ENCODE measurements at regions not wholly inside any gene's neighbourhood (a gene's known extent, or its start where the extent isn't known, plus 50 kb on each side); places are given as distances from the start of the nearest gene placed in this dataset.

DNA sequence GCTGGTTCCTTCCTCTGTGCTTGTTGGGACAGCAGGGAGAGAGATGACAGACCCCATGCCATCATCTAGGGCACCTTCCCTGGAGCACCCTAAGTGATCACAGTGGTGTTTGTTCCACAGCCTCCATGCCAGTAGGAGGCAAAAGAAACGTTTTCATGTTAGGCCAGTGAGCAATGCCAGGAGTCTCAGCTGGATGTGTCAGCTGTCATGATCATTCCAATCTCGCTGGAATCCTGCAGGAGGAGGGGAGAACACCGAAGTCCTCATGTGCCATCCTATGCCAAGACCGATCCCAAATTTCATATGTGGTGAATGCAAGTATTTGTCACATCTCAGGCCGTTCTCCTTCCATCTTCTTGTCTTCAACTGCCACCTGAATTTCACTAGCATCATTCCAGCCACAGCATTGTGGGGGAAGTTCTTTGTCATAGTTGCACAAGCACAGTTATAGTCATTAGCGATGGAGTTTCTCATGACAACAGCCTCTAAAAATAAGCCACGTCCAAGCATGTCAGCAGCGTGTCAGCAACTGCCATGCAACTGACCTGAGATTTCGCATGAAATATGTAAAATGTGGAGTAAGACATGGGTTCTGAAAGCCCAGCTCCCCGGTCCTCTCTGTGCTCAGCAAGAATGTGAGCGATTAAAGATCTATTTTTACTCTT lies 97.2 kb upstream of the DNAH5 start:
- Histone ChIP-seq H3K27me3 (no peaks in the 10 kb centered on the region), H3K27ac (no peak overlapping the region), H3K4me1 (no peaks in the 10 kb centered on the region), H3K4me3 (no peak overlapping the region), H3K36me3 (ENCODE audit: low read depth, missing control alignments) (no peaks in the 10 kb centered on the region), H3K9me3 (no peaks in the 10 kb centered on the region)
- TF ChIP-seq CTCF (IDR thresholded peaks at IDR 0.05) (no peak), POLR2A (IDR thresholded peaks at IDR 0.05) (no peak)
- 74 to 78% methylated on average over 11 of the region's 11 CpGs for WGBS, 2 donors
- DNase-seq, result no peak
- intact Hi-C loops (cut with DNase I; ENCODE audit: low total_unique reads), result no loop called here

DNA sequence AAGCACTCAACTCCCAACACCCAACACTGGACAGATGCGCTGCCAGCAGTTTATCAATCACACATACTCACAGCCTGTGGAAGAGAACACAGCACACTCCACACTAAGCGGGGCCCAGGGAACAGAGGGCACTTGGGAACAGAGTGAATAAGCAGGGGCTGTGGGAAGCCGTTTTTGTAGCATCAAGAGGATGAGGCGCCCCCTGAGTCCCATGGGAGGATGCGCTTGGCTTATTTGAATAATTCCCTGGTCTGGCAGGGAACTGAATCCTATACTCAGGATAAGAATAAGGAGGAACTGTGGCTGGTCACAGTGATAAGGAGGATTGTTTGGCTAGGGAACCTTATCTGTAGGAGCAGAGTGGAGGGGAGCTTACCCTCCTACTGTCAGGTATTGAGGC lies 96.1 kb upstream of the DNAH5 start:
- Histone ChIP-seq H3K4me3 (no peak overlapping the region), H3K4me1 (no peaks in the 10 kb centered on the region), H3K9me3 (no peaks in the 10 kb centered on the region), H3K27me3 (no peaks in the 10 kb centered on the region), H3K36me3 (ENCODE audit: low read depth, missing control alignments) (no peaks in the 10 kb centered on the region), H3K27ac (no peak overlapping the region)
- intact Hi-C loops (cut with DNase I; ENCODE audit: low total_unique reads), result no loop called here
- WGBS, 2 donors, result 74 to 87% methylated on average over 5 of the region's 5 CpGs
- no peak for DNase-seq
- no peak for TF ChIP-seq CTCF (IDR thresholded peaks at IDR 0.05)
- TF ChIP-seq POLR2A (IDR thresholded peaks at IDR 0.05), result no peak

GRCh38 chr5:14039576-14039975 lies 95.1 kb upstream of the DNAH5 start:
- Histone ChIP-seq H3K27ac (no peak overlapping the region), H3K4me3 (no peak overlapping the region), H3K36me3 (ENCODE audit: low read depth, missing control alignments) (no peaks in the 10 kb centered on the region), H3K9me3 (no peaks in the 10 kb centered on the region), H3K4me1 (no peaks in the 10 kb centered on the region), H3K27me3 (no peaks in the 10 kb centered on the region)
- WGBS, 2 donors, result 86% methylated on average over 1 of the region's 1 CpG; no CpG with 5 or more reads in 1 of the 2 donors
- no peak for DNase-seq
- intact Hi-C loops (cut with DNase I; ENCODE audit: low total_unique reads), result no loop called here
- TF ChIP-seq CTCF (IDR thresholded peaks at IDR 0.05), result no peak
- TF ChIP-seq POLR2A (IDR thresholded peaks at IDR 0.05), result no peak

DNA sequence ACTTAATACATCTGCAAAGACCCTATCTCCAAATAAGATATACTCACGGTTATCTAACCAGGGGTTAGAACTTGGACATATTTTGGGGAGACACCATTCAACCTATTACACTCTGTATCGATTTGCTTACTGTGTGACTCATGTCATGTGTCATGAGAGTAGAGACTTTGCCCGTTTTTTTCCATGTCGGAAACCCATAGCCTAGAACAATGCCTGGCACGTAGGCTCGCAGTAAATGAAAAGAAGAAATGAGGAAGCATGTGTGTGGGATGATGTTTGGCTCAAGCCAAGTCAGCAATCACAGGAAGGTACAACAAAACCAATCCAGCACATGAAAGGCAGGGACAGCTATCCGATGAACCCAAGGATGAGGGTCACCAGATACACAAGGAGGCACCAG lies 94.6 kb upstream of the DNAH5 start:
- H3K27ac ChIP-seq, result no peak overlapping the region
- no peaks in the 10 kb centered on the region for H3K27me3 ChIP-seq
- H3K9me3 ChIP-seq, result no peaks in the 10 kb centered on the region
- H3K4me3 ChIP-seq, result no peak overlapping the region
- no peaks in the 10 kb centered on the region for H3K4me1 ChIP-seq
- no peaks in the 10 kb centered on the region for H3K36me3 ChIP-seq (ENCODE audit: low read depth, missing control alignments)
- WGBS, 2 donors, result 76 to 86% methylated on average over 7 of the region's 7 CpGs
- DNase-seq, result no peak
- intact Hi-C loops (cut with DNase I; ENCODE audit: low total_unique reads), result no loop called here
- TF ChIP-seq CTCF (IDR thresholded peaks at IDR 0.05), result no peak
- no peak for TF ChIP-seq POLR2A (IDR thresholded peaks at IDR 0.05)

GRCh38 chr5:14038341-14038959 lies 94.0 kb upstream of the DNAH5 start:
- TF ChIP-seq POLR2A (IDR thresholded peaks at IDR 0.05), result no peak
- TF ChIP-seq CTCF (IDR thresholded peaks at IDR 0.05), result no peak
- no peaks in the 10 kb centered on the region for H3K4me1 ChIP-seq
- H3K9me3 ChIP-seq, result no peaks in the 10 kb centered on the region
- no peaks in the 10 kb centered on the region for H3K27me3 ChIP-seq
- no peak for DNase-seq
- 67 to 79% methylated on average over 9 to 10 of the region's 10 CpGs for WGBS, 2 donors
- intact Hi-C loops (cut with DNase I; ENCODE audit: low total_unique reads), result no loop called here
- H3K36me3 ChIP-seq (ENCODE audit: low read depth, missing control alignments), result no peaks in the 10 kb centered on the region
- H3K27ac ChIP-seq, result no peak overlapping the region
- H3K4me3 ChIP-seq, result no peak overlapping the region

All from testis (tissue), 2 donors.